HG03432 (cell line): ENCODE measurements at regions not wholly inside any gene's neighbourhood (a gene's known extent, or its start where the extent isn't known, plus 50 kb on each side); places are given as distances from the start of the nearest gene placed in this dataset.

ENCODE experiments used
- ATAC-seq: cut with Tn5 transposase; IDR thresholded peaks from one replicate; pipeline ENCODE4 v1.9.1; 2021; ENCODE audit warnings: mild to moderate bottlenecking, moderate library complexity; ENCODE audit not compliant: unreplicated experiment

DNA sequence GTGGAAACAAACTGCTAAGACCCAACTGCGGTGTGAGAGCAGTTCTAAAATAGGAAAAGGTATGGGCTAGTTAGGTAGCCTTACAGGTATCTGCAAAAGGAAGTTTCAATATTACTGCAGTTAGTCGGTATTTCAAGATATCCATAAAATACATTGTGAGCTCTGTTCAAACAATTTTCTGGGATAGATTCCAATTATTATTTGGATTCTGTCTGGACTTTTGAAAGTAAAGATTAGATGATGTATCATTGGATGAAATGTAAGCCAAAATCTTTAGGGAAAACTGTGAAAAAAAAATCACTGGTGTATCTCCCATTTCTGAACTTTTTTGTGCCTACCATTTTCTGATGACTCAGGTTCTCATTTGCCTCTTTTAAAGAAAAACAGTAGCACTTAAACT is 621.6 kb downstream of the CCER1 start:
- no peak for ATAC-seq

DNA sequence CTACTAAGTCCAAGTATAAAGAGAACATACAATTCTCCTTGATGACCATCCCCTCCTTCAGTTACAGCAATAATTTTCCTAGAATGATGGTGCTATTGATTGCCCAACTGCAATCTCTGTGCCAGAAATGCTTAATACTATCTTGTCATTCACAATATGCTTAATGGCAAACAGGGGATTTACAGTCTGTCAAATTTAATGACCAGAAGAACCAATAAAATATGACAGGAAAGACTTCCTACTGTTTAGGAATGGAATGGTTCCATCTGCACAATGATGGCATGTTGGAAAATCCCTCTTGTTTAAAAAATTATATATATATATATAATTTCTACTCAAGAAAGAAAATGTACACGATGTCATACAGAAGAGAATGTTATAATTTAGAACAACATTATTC is 623.2 kb downstream of the CCER1 start:
- no peak for ATAC-seq

- ATAC-seq: no peak
Measured at GRCh38 chr12:90331262-90331661, 622.6 kb upstream of the ATP2B1 start.

DNA sequence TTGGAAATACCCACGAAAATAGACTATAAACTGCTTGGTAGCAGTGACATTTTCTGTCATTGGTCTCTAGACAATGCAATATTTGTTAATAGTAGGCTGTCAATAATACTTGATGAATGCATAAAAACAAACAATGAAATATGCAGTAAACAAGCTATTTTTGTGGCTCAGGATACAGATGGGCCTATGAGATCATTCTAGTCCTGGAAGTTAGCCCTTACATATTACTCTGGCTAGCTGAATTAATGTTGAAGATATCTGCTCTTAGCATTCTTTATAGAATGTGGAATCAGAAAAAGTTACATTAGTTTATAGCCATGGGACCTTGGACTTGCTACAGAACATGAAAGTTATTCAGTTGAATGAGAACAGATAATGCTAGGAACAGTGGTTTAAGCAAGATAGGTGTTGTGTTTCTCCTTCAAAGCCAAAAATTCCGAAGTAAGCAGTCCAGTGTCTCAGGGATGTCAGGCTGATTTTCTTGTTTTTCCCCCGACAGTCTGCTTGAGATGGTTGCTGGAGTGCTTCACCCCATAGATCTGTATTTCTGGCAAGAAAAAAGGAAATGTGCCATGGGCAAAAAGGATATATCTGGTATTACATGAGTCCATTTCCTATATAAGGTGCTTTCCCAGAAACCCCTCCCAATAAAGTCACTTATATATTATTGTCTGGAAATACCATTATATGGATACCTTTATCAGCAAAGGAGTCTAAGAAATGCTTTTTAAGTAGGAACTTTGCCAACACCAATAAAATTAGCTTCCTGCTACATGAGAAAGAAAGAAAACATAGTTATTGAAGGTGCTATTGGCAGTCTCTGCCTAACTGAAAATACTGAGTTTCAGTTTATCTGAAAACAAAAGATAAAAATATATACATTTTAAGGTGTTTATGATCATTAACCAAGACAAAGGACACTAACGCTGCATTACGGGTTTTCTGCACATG is 619.4 kb upstream of the ATP2B1 start:
- no peak for ATAC-seq

- ATAC-seq: no peak
Measured at GRCh38 chr12:90323217-90323616, 614.6 kb upstream of the ATP2B1 start.

DNA sequence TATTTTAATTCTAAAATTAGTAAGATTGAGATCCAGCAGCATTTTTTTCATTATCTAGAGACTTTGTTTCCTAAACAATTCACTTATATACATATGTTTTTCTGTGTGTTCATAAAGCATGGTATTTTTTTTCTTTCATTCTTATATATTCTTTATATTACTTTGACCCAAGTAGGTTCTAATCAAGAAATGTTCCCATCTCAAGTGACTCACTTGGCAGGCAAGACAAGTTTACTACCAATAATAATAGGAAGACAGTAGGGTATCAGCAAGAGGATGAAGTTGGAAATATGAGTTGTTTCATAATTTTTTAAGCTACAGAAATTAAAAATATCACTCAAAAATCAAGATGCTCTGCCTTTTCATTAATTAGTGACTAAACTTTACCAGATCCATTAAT is 613.4 kb upstream of the ATP2B1 start:
- ATAC-seq: no peak

GRCh38 chr12:90321369-90321768 is 612.7 kb upstream of the ATP2B1 start:
- ATAC-seq: no peak

DNA sequence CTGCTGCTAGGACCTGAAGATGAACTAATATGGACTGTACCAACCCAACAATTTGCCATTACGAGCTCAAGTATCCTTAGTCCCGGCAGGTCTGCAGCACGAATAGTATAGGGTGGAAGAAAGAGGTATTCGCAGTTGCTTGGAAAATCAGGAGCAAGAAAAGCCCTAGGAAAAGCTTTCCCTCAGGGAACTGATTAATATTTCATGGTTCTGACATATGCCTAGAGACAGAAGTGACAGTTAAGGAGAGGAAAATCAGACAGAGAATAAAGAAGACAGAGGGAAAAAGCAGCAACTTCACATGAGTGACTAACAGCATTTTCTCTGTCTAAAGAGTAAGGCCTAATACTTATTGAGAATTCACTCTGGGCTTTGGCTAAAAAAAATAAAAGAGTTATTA is 602.9 kb upstream of the ATP2B1 start:
- ATAC-seq: no peak

DNA sequence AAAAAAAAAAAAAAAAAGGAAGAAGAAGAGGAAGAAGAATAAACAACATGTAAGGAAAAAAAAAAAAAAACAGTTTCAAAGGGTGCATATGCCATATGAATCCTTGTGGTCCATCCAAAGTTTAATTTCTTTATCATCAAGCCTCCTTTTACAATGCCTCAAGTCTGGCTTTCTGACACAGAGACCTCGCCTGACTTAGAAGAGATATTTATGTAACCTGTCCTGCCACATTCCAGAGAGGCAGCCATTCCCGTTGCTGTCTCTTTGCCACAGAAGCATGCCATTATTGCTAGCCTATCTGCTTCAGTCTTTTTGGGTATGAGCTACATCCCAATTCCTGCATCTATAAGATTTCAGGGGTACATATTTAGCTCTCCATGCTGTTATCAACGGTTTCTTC is 596.7 kb upstream of the ATP2B1 start:
- no peak for ATAC-seq

DNA sequence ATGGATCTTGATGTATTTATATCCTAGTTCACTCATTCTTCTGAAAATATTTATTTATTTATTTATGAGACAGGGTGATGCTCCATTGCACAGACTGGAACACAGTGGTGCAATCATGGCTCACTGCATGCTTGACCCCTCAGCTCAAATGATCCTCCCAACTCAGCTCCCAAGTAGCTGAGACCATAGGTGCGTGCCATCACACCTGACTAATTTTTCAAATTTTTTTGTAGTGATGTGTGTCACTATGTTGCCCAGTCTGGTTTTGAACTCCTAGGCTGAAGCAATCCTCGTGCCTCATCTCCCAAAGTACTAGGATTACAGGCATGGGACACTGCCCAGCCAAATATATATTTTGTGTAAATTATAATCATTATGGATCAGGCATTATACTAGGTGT is 595.6 kb upstream of the ATP2B1 start:
- no peak for ATAC-seq

GRCh38 chr12:90303771-90304170 is 595.1 kb upstream of the ATP2B1 start:
- no peak for ATAC-seq

DNA sequence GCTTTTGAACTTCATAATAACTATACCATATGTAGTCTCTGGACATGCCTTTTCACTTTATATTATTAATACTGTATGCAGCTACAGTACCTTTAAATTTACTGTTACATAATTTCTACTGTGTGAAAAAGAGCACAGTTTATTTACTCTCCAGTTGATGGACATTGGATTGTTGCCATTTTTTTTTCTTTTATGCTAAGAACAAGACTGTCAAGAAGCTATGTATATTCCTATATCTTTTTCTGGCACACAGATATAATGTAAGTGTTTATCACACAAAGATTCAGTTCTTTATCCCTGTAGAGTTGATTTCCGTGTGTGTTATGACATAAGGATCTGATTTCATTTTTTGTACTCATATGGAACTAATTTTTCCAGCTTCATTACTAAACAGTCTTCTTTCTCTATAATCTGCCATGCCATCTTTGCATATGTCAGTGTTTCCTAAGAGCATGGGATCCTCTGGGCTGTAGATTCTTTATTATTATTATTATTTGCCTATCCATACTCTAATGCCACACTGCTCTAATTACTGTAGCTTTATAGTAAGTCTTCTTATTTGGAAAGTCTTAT is 593.0 kb upstream of the ATP2B1 start:
- no peak for ATAC-seq

GRCh38 chr12:90301095-90301494 is 592.5 kb upstream of the ATP2B1 start:
- no peak for ATAC-seq

- no peak for ATAC-seq
Measured at GRCh38 chr12:90299666-90300065, 591.0 kb upstream of the ATP2B1 start.

DNA sequence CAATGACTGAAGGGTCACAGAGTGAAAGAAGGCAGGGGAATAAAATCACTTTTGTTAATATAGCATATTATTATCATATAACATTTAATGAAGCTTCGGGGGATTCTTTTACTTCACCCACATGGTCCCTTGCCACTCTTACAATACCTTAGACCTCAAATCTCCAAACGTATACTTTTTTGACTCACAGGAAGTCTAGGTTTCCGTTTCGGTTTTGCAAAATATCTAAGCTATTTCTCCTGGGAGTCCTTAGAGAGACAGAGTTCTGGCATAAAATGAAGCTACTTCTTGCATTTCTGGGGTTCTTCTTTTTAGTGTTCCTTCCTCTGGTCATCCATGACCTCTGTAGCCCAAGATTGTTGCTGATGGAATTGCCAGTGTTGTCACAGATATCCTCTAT is 590.5 kb upstream of the ATP2B1 start:
- peak; percentile 99 for ATAC-seq

GRCh38 chr12:90298289-90298948 is 589.8 kb upstream of the ATP2B1 start:
- ATAC-seq: peak; percentile 18

DNA sequence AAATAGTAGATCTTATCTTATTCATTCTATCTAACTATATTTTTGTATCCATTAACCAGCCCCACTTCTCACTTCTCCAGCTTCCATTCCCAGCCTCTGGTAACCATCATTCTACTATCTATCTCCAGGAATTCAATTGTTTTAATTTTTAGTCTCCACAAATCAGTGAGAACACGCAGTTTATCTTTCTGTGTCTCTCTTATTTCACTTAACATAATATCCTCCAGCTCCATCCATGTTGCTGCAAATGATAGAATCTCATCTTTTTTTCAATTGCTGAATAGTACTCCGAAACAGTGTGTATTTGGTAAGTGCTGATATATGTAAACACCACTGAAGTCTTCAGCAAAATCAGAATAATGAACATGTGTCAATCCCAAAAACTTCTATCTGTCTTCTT is 587.2 kb upstream of the ATP2B1 start:
- no peak for ATAC-seq

DNA sequence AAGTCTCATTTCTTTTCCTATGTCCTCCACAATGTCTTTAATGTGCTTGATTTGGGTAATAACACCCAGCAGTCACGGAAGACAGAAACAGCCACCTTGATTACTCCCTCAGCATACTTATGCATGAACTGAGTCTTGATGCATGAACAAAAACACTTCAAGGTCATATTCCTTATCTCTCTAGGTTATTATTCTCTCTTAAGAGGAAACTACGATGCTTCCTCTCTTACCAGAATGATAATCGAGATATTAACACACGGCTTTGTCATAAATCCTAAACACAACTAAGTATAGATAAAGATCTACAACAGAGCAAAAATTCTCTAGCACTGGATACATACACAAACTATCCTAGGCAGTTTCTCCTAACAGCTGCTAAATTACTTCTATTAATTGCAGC is 583.5 kb upstream of the ATP2B1 start:
- ATAC-seq: no peak

GRCh38 chr12:90290980-90291975 is 582.6 kb upstream of the ATP2B1 start:
- ATAC-seq: no peak

- no peak for ATAC-seq
Measured at GRCh38 chr12:90287585-90287984, 578.9 kb upstream of the ATP2B1 start.
